ENCODE measurements at regions not wholly inside any gene's neighbourhood (a gene's known extent, or its start where the extent isn't known, plus 50 kb on each side); places are given as distances from the start of the nearest gene placed in this dataset.

- TF ChIP-seq CHD7 (IDR thresholded peaks at IDR 0.05; ENCODE audit: insufficient replicate concordance, low read length) (no peak), TAF7 (optimal IDR thresholded peaks at IDR 0.05; ENCODE audit: borderline replicate concordance, low read depth, low read length) (no peak), USF2 (IDR thresholded peaks at IDR 0.05; ENCODE audit: low read length) (no peak), CEBPB (IDR thresholded peaks at IDR 0.05; ENCODE audit: low read depth, low read length) (no peak), KDM4A (IDR thresholded peaks at IDR 0.05; ENCODE audit: low read depth, low read length, severe bottlenecking) (no peak), HDAC2 (IDR thresholded peaks at IDR 0.05; ENCODE audit: borderline replicate concordance in 1 of 2, low read depth in 2 of 2, low read length in 2 of 2) (no peak), SAP30 (IDR thresholded peaks at IDR 0.05; ENCODE audit: insufficient read depth, insufficient replicate concordance, low read length) (no peak), EP300 (IDR thresholded peaks at IDR 0.05; ENCODE audit: borderline replicate concordance in 1 of 2, low read depth in 2 of 2, low read length in 2 of 2) (no peak)
These were observed 61.8 kb upstream of the SFRP2 start (continued) for GRCh38 chr4:153850533-153851280.

Measured in H1 (cell line).